ENCODE measurements at regions not wholly inside any gene's neighbourhood (a gene's known extent, or its start where the extent isn't known, plus 50 kb on each side); places are given as distances from the start of the nearest gene placed in this dataset.
A peak's percentile ranks its signal among the peaks of the same experiment; 100 is the strongest.

GRCh38 chr4:173879509-173879908, 349.5 kb upstream of the HAND2 start:
- Histone ChIP-seq H3K9me3 (no peaks in the 10 kb centered on the region), H3K4me1 (no peaks in the 10 kb centered on the region), H3K27me3 (no peaks in the 10 kb centered on the region), H3K36me3 (no peaks in the 10 kb centered on the region), H3K27ac (no peak overlapping the region), H3K4me3 (no peak overlapping the region)
- ATAC-seq (no peak), DNase-seq (no peak)
- no peak for TF ChIP-seq CTCF (IDR thresholded peaks at IDR 0.05)
- intact Hi-C loops (cut with DNase I): no loop called here

- Histone ChIP-seq H3K9me3 (no peaks in the 10 kb centered on the region), H3K27ac (no peak overlapping the region), H3K4me1 (no peaks in the 10 kb centered on the region), H3K27me3 (no peaks in the 10 kb centered on the region), H3K4me3 (no peak overlapping the region), H3K36me3 (no peaks in the 10 kb centered on the region)
- intact Hi-C loops (cut with DNase I): no loop called here
- ATAC-seq (peak; percentile 57), DNase-seq (peak in 1 of 4 donors; percentile 15)
- no peak for TF ChIP-seq CTCF (IDR thresholded peaks at IDR 0.05)
Measured at GRCh38 chr4:173878701-173879100, 348.7 kb upstream of the HAND2 start.

- no peaks in the 10 kb centered on the region for H3K27me3 ChIP-seq
- no peaks in the 10 kb centered on the region for H3K36me3 ChIP-seq
- TF ChIP-seq CTCF (IDR thresholded peaks at IDR 0.05): no peak
- H3K4me3 ChIP-seq: no peak overlapping the region
- intact Hi-C loops (cut with DNase I): no loop called here
- H3K9me3 ChIP-seq: no peaks in the 10 kb centered on the region
- no peak overlapping the region for H3K27ac ChIP-seq
- ATAC-seq: no peak
- DNase-seq: no peak
- no peaks in the 10 kb centered on the region for H3K4me1 ChIP-seq
Measured at GRCh38 chr4:173871643-173872042, 341.6 kb upstream of the HAND2 start.

GRCh38 chr4:173866322-173867026, 336.4 kb upstream of the HAND2 start:
- no peak overlapping the region for H3K4me3 ChIP-seq
- H3K4me1 ChIP-seq: no peaks in the 10 kb centered on the region
- H3K36me3 ChIP-seq: no peaks in the 10 kb centered on the region
- peaks cover 0 to 16% of the 10 kb centered on the region in 2 donors for H3K9me3 ChIP-seq
- intact Hi-C loops (cut with DNase I): no loop called here
- TF ChIP-seq CTCF (IDR thresholded peaks at IDR 0.05): no peak
- DNase-seq (no peak), ATAC-seq (no peak)
- H3K27me3 ChIP-seq: no peaks in the 10 kb centered on the region
- no peak overlapping the region for H3K27ac ChIP-seq

GRCh38 chr4:173862754-173863153, 332.7 kb upstream of the HAND2 start:
- intact Hi-C loops (cut with DNase I): no loop called here
- ATAC-seq (no peak), DNase-seq (no peak)
- Histone ChIP-seq H3K9me3 (peaks cover 0 to 16% of the 10 kb centered on the region in 2 donors), H3K36me3 (no peaks in the 10 kb centered on the region), H3K4me1 (no peaks in the 10 kb centered on the region), H3K27me3 (no peaks in the 10 kb centered on the region), H3K4me3 (no peak overlapping the region), H3K27ac (no peak overlapping the region)
- no peak for TF ChIP-seq CTCF (IDR thresholded peaks at IDR 0.05)
